Astrocyte of the spinal cord (primary cell): ENCODE measurements at regions not wholly inside any gene's neighbourhood (a gene's known extent, or its start where the extent isn't known, plus 50 kb on each side); places are given as distances from the start of the nearest gene placed in this dataset.

Experiments
- DNase-seq: peaks from one replicate; pipeline ENCODE4 v3.0.0; 2011; ENCODE audit warnings: low read depth, low spot score
- H3K4me3 ChIP-seq: 2 replicates; pipeline ENCODE4 v1.5.1; 2011; ENCODE audit warnings: low read depth, mild to moderate bottlenecking, low read length, moderate library complexity
- CTCF ChIP-seq: IDR thresholded peaks from 2 replicates; pipeline ENCODE4 v1.5.1; 2012; ENCODE audit warnings: low read depth, mild to moderate bottlenecking, low read length, inconsistent platforms
- in situ Hi-C: cut with HindIII; loops from 2 replicates; pipeline ENCODE4 v1.10.0; 2017; ENCODE audit warnings: low sequenced_read_pairs

- H3K4me3 ChIP-seq, result no peak overlapping the region
- in situ Hi-C loops, result no loop called here
- DNase-seq, result no peak
- TF ChIP-seq CTCF, result no peak
Observed at GRCh38 chr22:48357196-48357595, 1470.5 kb downstream of the BRD1 start.

GRCh38 chr22:48356731-48357130, 1470.9 kb downstream of the BRD1 start:
- in situ Hi-C loops, result no loop called here
- no peak for TF ChIP-seq CTCF
- DNase-seq, result no peak
- no peak overlapping the region for H3K4me3 ChIP-seq

- in situ Hi-C loops, result no loop called here
- H3K4me3 ChIP-seq, result no peak overlapping the region
- TF ChIP-seq CTCF, result no peak
- no peak for DNase-seq
Observed at GRCh38 chr22:48354096-48354495, 1473.6 kb downstream of the BRD1 start.

GRCh38 chr22:48353116-48353947, 1474.3 kb downstream of the BRD1 start:
- TF ChIP-seq CTCF, result no peak
- DNase-seq, result no peak
- in situ Hi-C loops, result no loop called here
- H3K4me3 ChIP-seq, result no peak overlapping the region

- no peak for DNase-seq
- in situ Hi-C loops, result no loop called here
- no peak overlapping the region for H3K4me3 ChIP-seq
- TF ChIP-seq CTCF, result no peak
Observed at GRCh38 chr22:48352086-48352911, 1475.4 kb downstream of the BRD1 start.

- no peak for DNase-seq
- no peak overlapping the region for H3K4me3 ChIP-seq
- in situ Hi-C loops, result no loop called here
- TF ChIP-seq CTCF, result no peak
Observed at GRCh38 chr22:48351376-48352085, 1476.1 kb downstream of the BRD1 start.
